Renal cortex interstitium (tissue), 11 donors: ENCODE measurements at regions not wholly inside any gene's neighbourhood (a gene's known extent, or its start where the extent isn't known, plus 50 kb on each side); places are given as distances from the start of the nearest gene placed in this dataset.

Experiments used
- DNase-seq, 11 donors: peaks; one replicate each; pipeline ENCODE4 v3.0.0-alpha.2; 2013; ENCODE audit warnings: low read depth in 9 of 11, low spot score in 4 of 11; ENCODE audit errors: extremely low read depth in 1 of 11

- DNase-seq, result no peak
Observed at GRCh38 chrX:149282909-149283308, 222.2 kb downstream of the IDS start.

- DNase-seq, result no peak
Observed at GRCh38 chrX:149280011-149280410, 225.1 kb downstream of the IDS start.

GRCh38 chrX:149275836-149276235 is 229.3 kb downstream of the IDS start:
- no peak for DNase-seq

GRCh38 chrX:149274516-149275105 is 230.5 kb downstream of the IDS start:
- DNase-seq, result no peak

- no peak for DNase-seq
Observed at GRCh38 chrX:149272690-149273463, 232.2 kb downstream of the IDS start.

- DNase-seq, result no peak
Observed at GRCh38 chrX:149267878-149268813, 237.0 kb downstream of the IDS start.

- no peak for DNase-seq
Observed at GRCh38 chrX:149262086-149262485, 243.0 kb downstream of the IDS start.

- DNase-seq, result no peak
Observed at GRCh38 chrX:149259241-149259640, 245.9 kb downstream of the IDS start.

- DNase-seq, result no peak
Observed at GRCh38 chrX:149255860-149256259, 249.2 kb downstream of the IDS start.

GRCh38 chrX:149248073-149248625 is 257.0 kb downstream of the IDS start:
- DNase-seq, result no peak

- no peak for DNase-seq
Observed at GRCh38 chrX:149230689-149231088, 274.4 kb downstream of the IDS start.

GRCh38 chrX:149223854-149224253 is 281.3 kb downstream of the IDS start:
- no peak for DNase-seq

- no peak for DNase-seq
Observed at GRCh38 chrX:149222040-149222439, 283.1 kb downstream of the IDS start.

GRCh38 chrX:149221230-149221629 is 283.9 kb downstream of the IDS start:
- no peak for DNase-seq

- DNase-seq, result no peak
Observed at GRCh38 chrX:149213264-149213663, 291.8 kb downstream of the IDS start.

- no peak for DNase-seq
Observed at GRCh38 chrX:149208307-149208706, 296.8 kb downstream of the IDS start.

- DNase-seq, result no peak
Observed at GRCh38 chrX:149207518-149207917, 297.6 kb downstream of the IDS start.

- DNase-seq, result no peak
Observed at GRCh38 chrX:149205937-149206336, 299.2 kb downstream of the IDS start.

GRCh38 chrX:149205081-149205480 is 300.0 kb downstream of the IDS start:
- no peak for DNase-seq

GRCh38 chrX:149199734-149200133 is 305.4 kb downstream of the IDS start:
- no peak for DNase-seq
